ENCODE measurements at regions not wholly inside any gene's neighbourhood (a gene's known extent, or its start where the extent isn't known, plus 50 kb on each side); places are given as distances from the start of the nearest gene placed in this dataset.

DNA sequence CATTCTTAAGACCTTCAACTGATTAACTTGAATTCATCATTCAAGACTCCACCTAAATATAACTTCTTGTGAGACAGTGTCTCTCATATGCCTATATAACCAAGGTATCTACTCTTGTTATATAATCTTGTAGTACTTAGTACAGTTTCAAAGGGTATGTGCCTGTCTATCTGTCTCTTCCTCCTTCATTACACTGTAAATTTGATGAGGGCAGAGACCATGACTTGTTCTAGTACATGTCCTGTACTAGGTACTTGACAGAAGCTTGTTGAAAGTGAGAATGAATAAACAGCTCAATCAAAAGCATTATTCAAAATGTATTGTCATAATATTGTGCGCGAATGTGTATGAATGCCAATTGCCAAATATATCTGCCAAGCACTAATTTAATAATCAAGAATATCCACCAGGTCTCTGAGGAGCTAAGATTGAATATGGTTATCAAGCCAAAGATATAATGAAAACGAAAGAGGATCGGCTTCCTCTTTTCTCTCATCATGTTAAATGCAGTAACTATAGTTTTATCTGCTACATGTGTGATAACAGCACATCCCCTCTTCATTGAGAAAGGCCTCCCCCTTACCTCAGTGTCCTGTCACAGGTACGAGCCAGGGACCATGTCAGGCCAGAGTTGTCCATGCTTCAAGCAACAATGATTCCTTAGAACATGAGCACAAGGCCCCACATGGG, 117.3 kb downstream of the UCHL5 start:
- DNase-seq (ENCODE audit: low read depth), result no peak
- no peak overlapping the region for H3K4me3 ChIP-seq (ENCODE audit: low read depth, low read length)
- TF ChIP-seq, protein P1, sequence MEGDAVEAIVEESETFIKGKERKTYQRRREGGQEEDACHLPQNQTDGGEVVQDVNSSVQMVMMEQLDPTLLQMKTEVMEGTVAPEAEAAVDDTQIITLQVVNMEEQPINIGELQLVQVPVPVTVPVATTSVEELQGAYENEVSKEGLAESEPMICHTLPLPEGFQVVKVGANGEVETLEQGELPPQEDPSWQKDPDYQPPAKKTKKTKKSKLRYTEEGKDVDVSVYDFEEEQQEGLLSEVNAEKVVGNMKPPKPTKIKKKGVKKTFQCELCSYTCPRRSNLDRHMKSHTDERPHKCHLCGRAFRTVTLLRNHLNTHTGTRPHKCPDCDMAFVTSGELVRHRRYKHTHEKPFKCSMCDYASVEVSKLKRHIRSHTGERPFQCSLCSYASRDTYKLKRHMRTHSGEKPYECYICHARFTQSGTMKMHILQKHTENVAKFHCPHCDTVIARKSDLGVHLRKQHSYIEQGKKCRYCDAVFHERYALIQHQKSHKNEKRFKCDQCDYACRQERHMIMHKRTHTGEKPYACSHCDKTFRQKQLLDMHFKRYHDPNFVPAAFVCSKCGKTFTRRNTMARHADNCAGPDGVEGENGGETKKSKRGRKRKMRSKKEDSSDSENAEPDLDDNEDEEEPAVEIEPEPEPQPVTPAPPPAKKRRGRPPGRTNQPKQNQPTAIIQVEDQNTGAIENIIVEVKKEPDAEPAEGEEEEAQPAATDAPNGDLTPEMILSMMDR (IDR thresholded peaks at IDR 0.05; ENCODE audit: insufficient read depth, low read depth, low read length, missing control alignments), result no peak

DNA sequence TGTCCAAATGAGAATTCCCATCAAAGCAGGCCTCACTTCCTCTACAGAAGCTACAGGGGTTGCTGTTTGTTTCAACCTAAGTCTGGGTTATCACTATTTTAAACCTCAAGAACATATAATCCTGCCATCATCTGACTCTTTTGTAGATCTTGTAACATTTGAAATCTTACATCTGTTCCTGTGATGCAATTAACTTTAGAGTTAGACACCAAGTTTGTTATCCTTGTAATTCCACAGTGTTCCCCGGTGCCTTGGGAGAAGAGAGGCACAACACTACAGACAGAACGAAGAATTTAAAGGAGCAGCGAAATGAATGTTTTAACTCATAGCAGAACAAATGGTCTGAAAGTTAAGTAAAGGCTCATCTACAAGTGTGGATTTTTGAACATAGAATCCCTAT, 116.1 kb downstream of the UCHL5 start:
- no peak overlapping the region for H3K4me3 ChIP-seq (ENCODE audit: low read depth, low read length)
- no peak for DNase-seq (ENCODE audit: low read depth)
- TF ChIP-seq, protein P1 (IDR thresholded peaks at IDR 0.05; ENCODE audit: insufficient read depth, low read depth, low read length, missing control alignments), result no peak

DNA sequence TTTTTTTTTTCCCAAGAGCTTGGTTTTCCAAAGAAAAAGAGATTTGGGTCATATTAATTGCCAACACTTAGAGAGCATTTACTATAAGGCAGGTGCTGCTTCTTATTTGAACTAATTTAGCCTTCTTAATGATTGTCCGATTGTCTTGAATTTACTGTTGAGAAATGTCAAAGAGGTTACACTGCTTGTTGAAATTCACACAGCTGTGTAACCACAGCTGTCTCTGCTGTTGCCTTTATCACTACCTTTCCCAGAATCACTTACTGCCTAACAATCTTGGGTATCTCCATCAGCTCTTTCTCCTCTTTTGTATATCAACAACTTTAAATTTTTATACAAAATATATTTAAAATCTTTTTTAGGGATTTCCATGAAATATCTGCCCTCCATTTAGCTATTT, 115.6 kb downstream of the UCHL5 start:
- H3K4me3 ChIP-seq (ENCODE audit: low read depth, low read length), result no peak overlapping the region
- no peak for DNase-seq (ENCODE audit: low read depth)
- TF ChIP-seq, protein P1 (IDR thresholded peaks at IDR 0.05; ENCODE audit: insufficient read depth, low read depth, low read length, missing control alignments), result no peak

DNA sequence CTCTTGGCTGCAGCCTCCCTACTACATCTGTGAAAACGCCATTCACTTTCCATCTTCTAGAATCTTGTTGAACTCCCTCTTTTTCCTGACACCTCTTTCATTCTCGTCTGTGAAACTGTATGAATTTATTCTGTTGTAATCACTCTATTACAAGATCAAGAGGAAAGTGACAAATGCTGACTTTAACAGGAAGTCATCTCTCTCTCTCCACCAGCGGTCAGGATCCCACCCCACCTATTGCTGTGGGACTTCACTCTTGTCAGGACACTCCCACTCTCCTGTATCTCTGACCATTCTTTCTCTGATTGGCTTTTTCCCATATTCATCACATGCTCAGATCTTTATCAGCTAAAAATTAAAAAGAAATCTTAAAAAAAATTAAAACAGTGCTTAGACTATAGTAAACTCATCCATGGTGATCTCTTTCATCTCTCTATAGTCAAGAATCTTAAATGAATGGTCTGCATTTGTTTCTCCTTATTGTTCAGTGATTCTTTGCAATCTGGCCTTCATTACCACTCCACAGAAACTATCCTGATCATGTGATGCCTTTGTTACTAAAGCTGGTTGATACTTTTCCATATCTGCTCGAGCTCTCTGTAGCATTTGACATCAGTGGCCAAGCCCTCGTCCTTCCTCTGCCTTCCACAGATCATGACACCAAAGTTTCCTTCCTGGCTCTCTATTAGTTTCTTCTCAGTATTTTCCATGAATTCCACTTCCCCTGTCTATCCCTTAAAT, 113.6 kb downstream of the UCHL5 start:
- H3K4me3 ChIP-seq (ENCODE audit: low read depth, low read length), result no peak overlapping the region
- TF ChIP-seq, protein P1 (IDR thresholded peaks at IDR 0.05; ENCODE audit: insufficient read depth, low read depth, low read length, missing control alignments), result no peak

DNA sequence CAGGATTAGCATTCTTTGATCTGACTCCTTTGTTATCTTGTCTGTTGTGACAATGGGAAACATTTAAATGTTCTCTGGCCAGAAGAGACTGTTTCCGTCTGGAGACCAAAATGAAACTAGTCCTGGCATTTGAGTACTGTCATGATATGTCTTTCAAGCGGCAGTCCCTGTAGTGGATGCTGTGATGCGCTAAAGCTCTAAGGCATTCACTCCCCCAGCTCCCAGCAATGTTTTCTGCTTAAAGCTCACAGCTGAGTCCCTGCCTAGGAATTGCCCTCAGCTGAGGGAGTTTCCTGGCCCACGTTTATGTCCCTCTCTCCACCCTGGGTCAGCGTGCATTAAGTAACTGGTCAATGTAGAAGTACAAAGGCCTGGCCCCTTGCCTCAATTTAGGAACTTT, 109.4 kb downstream of the UCHL5 start:
- no peak for DNase-seq (ENCODE audit: low read depth)
- TF ChIP-seq, protein P1 (IDR thresholded peaks at IDR 0.05; ENCODE audit: insufficient read depth, low read depth, low read length, missing control alignments), result no peak

More for the DNA sequence above, 113.6 kb downstream of the UCHL5 start:
- DNase-seq (ENCODE audit: low read depth), result no peak

DNA sequence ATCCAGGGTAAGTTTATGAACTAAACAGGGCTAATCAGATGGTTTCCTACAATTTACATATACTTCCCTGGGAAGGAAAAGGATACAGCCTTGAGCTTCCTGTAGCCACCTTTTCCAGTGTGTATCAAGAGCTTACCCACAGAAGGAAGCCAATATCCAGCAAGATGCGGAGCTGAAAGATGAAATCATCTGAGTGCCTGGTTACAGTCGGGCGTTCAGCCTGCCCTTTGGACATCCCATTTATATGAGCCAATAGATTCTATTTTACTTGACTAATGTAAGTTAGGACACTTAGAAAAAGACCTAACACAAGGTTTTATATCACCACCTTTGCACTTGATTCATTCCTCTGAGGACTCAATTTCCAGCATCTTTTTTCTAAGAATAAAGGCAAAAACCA, 108.2 kb downstream of the UCHL5 start:
- TF ChIP-seq, protein P1 (IDR thresholded peaks at IDR 0.05; ENCODE audit: insufficient read depth, low read depth, low read length, missing control alignments), result no peak
- no peak for DNase-seq (ENCODE audit: low read depth)
- H3K4me3 ChIP-seq (ENCODE audit: low read depth, low read length), result no peak overlapping the region

More for the DNA sequence above, 109.4 kb downstream of the UCHL5 start:
- H3K4me3 ChIP-seq (ENCODE audit: low read depth, low read length), result no peak overlapping the region

All from GM12865 (cell line).